ENCODE measurements at regions not wholly inside any gene's neighbourhood (a gene's known extent, or its start where the extent isn't known, plus 50 kb on each side); places are given as distances from the start of the nearest gene placed in this dataset.

DNA sequence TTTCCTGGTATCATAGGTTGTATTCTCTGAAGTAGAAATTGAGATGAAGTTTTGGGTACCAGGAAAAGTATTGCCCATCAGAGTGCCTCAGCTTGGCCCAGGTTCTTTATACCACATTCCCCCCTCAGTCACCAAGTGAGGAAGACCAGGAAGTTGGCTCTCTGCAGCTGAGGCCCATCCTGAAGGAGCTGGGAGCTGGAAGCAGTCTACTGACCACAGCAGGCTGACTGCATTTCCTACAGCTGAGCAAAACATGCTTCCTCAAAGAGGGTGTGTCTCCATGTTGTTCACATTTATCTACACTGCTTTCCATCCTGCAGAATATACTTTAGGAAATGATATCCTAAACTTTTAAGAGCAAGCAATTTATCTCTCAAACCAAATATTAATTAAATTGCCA, 654.6 kb downstream of the ELAVL2 start:
- Histone ChIP-seq H3K27ac (ENCODE audit: low read length) (no peak overlapping the region), H3K9me3 (ENCODE audit: control insufficient read depth, low read length) (no peaks in the 10 kb centered on the region), H3K4me3 (ENCODE audit: low read length) (no peak overlapping the region), H3K4me1 (ENCODE audit: control insufficient read depth, insufficient read depth, low read length) (no peaks in the 10 kb centered on the region), H3K27me3 (ENCODE audit: control insufficient read depth, insufficient read depth) (no peaks in the 10 kb centered on the region)
- ATAC-seq (no peak), DNase-seq (no peak)
- intact Hi-C loops (cut with DNase I), result no loop called here

DNA sequence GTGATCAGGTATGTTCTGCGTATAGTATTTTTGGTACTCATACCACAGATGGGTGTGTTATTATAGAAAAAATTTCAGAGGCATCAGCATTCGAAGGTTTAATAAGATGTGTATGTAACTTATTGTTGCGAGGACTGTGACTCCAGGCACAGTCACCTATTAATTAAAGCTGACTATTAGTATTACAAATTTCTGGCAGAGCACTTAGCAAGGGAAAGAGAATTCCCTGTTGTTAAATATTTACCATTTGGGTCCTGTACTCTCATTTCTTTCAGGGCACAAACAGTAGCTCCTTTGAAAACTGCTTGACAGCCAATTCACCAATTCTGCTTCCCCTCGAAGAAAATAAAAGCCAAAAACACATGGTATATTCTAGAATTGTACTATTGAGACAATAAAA, 653.8 kb downstream of the ELAVL2 start:
- no peak overlapping the region for H3K27ac ChIP-seq (ENCODE audit: low read length)
- no peaks in the 10 kb centered on the region for H3K4me1 ChIP-seq (ENCODE audit: control insufficient read depth, insufficient read depth, low read length)
- ATAC-seq, result no peak
- no peak overlapping the region for H3K4me3 ChIP-seq (ENCODE audit: low read length)
- DNase-seq, result no peak
- no peaks in the 10 kb centered on the region for H3K9me3 ChIP-seq (ENCODE audit: control insufficient read depth, low read length)
- 83% methylated on average over 4 of the region's 4 CpGs for WGBS
- intact Hi-C loops (cut with DNase I), result no loop called here
- no peaks in the 10 kb centered on the region for H3K27me3 ChIP-seq (ENCODE audit: control insufficient read depth, insufficient read depth)

DNA sequence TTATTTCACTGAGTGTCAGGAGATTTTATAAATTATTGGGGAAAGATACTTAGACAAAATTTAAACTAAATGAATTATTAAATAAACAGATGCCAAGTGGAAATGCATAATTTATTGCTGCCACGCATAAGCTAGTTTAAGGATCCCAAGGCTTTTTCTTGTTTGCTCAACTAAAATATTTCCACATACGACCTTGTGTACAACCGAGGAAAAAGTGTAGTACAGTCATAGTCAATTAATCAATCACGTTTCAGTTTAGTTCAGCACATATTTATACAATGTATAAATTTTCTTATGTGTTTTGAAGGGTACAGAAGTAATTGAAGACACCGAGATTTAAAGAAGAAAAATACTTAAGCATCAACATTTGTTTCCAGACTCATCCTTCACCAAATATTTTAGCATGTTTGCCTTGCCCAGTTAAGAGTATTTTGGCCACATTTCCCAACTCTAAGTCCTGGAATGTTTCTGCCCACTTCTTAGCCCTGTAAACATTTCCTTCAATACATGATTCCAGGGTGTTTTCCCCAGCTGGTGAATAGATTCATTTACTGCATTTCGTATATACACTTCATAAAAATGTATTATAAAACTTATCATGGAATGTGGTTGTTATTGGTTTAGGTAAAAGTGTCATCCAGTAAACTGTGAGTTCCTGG, 652.9 kb downstream of the ELAVL2 start:
- ATAC-seq (no peak), DNase-seq (no peak)
- Histone ChIP-seq H3K27ac (ENCODE audit: low read length) (no peak overlapping the region), H3K4me3 (ENCODE audit: low read length) (no peak overlapping the region), H3K9me3 (ENCODE audit: control insufficient read depth, low read length) (no peaks in the 10 kb centered on the region), H3K27me3 (ENCODE audit: control insufficient read depth, insufficient read depth) (no peaks in the 10 kb centered on the region), H3K4me1 (ENCODE audit: control insufficient read depth, insufficient read depth, low read length) (no peaks in the 10 kb centered on the region)
- 78% methylated on average over 6 of the region's 6 CpGs for WGBS
- intact Hi-C loops (cut with DNase I), result no loop called here

DNA sequence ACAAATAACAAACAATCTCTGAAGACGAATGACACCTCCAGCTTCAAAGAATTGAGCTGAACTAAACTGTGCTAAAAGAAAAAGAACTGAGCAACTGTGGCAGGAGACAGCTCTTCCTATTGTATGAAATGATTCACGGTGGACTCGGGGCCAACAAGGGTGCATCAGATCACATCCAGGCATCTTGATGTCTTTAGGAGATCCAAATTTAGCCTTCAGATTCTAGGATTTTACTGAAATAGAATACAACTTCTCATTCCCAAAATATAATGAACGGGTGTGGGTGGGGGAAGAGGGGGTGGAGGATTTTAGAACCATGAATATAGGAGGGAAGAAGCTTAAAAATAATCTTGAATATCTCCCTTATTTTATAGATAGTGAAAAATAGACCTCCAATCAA, 631.8 kb downstream of the ELAVL2 start:
- intact Hi-C loops (cut with DNase I), result no loop called here
- no peak for ATAC-seq
- no peaks in the 10 kb centered on the region for H3K27me3 ChIP-seq (ENCODE audit: control insufficient read depth, insufficient read depth)

DNA sequence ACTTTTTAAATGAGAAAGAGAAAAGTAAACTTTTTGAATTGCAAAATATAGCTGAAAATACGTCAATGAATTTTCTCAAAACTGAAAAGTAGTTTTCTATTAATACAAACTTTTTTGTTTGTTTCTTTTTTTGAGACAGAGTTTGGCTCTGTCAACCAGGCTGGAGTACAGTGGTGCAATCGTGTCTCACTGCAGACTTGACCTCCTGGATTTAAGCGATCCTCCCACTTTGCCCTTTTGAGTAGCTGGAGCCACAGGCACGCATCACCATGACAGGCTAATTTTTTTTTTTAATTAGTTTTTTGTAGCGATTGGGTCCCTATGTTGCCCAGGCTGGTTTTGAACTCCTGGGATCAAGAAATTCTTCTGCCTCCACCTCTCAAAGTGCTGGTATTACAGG, 610.4 kb downstream of the ELAVL2 start:
- Histone ChIP-seq H3K27me3 (ENCODE audit: control insufficient read depth, insufficient read depth) (no peaks in the 10 kb centered on the region), H3K27ac (ENCODE audit: low read length) (no peak overlapping the region), H3K4me3 (ENCODE audit: low read length) (no peak overlapping the region), H3K9me3 (ENCODE audit: control insufficient read depth, low read length) (no peaks in the 10 kb centered on the region), H3K4me1 (ENCODE audit: control insufficient read depth, insufficient read depth, low read length) (no peaks in the 10 kb centered on the region)
- DNase-seq (no peak), ATAC-seq (no peak)
- 62% methylated on average over 5 of the region's 5 CpGs for WGBS
- intact Hi-C loops (cut with DNase I), result no loop called here

More for the DNA sequence above, 631.8 kb downstream of the ELAVL2 start:
- Histone ChIP-seq H3K4me1 (ENCODE audit: control insufficient read depth, insufficient read depth, low read length) (no peaks in the 10 kb centered on the region), H3K27ac (ENCODE audit: low read length) (no peak overlapping the region), H3K9me3 (ENCODE audit: control insufficient read depth, low read length) (no peaks in the 10 kb centered on the region), H3K4me3 (ENCODE audit: low read length) (no peak overlapping the region)
- DNase-seq, result no peak
- 74% methylated on average over 4 of the region's 4 CpGs for WGBS

DNA sequence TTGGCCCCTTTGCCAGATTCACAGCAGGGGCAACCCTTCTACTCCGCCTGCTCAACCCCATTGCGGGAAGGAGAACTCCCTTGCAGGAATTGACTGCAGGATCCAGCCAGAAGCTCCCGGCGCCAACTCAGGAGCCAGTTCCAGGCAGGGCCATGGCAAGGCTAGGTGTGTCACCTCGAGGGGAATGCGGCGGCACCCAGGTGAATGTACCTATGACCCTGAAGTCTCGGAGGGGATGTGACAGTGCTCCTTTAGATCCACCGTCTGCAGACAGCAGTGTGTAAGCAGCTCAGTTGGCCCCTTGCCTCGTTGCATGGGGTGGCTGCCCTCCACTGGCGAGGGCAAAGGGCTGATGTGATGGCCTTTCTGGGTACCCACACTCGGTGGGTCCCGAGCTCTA, 606.6 kb downstream of the ELAVL2 start:
- 87% methylated on average over 13 of the region's 13 CpGs for WGBS
- no peaks in the 10 kb centered on the region for H3K27me3 ChIP-seq (ENCODE audit: control insufficient read depth, insufficient read depth)
- intact Hi-C loops (cut with DNase I), result no loop called here
- no peaks in the 10 kb centered on the region for H3K4me1 ChIP-seq (ENCODE audit: control insufficient read depth, insufficient read depth, low read length)
- no peak overlapping the region for H3K27ac ChIP-seq (ENCODE audit: low read length)
- ATAC-seq (no peak), DNase-seq (peak in 1 of 3 donors; percentile 38)
- no peak overlapping the region for H3K4me3 ChIP-seq (ENCODE audit: low read length)
- H3K9me3 ChIP-seq (ENCODE audit: control insufficient read depth, low read length), result no peaks in the 10 kb centered on the region

DNA sequence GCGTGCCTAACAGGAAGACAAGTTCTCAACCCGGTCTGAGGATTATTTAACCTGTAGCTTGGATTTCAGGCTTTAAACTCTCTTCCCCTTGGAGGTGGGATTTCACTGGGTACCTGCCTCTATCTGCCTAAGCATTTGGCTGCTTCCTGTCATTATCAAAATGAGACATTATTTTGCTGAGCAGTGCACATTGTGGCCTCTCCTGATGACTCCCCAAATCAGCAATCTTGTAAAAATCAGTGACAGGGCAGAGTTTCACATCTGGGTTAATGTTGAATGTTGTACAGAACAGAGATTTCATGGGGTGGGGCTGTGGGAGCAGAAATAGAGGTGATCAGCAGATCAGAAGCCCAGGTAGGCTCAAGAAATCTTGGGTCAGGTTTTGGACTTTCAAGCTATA, 605.9 kb downstream of the ELAVL2 start:
- intact Hi-C loops (cut with DNase I), result no loop called here
- Histone ChIP-seq H3K4me1 (ENCODE audit: control insufficient read depth, insufficient read depth, low read length) (no peaks in the 10 kb centered on the region), H3K4me3 (ENCODE audit: low read length) (no peak overlapping the region), H3K27ac (ENCODE audit: low read length) (no peak overlapping the region), H3K9me3 (ENCODE audit: control insufficient read depth, low read length) (no peaks in the 10 kb centered on the region), H3K27me3 (ENCODE audit: control insufficient read depth, insufficient read depth) (no peaks in the 10 kb centered on the region)
- ATAC-seq (no peak), DNase-seq (no peak)
- 71% methylated on average over 2 of the region's 2 CpGs for WGBS

DNA sequence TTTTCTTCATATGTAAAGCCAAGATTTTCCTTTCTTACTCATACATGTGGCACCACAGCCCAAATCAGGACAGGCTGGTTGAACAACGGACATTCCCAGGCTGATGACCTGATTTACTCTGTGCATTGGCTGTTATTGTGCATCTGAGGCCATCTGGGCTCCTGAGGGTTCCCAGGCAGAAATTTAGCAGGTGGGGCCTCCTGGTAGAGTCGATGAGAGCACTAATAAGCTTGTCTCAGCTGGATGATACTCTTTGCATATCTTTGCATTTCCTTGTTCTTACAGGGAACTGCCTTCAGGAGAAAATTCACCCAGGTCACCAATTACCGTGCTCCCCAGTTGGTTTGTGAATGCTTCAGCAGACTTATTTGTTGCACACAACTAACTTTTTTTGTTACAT, 605.1 kb downstream of the ELAVL2 start:
- intact Hi-C loops (cut with DNase I), result no loop called here
- no peak overlapping the region for H3K4me3 ChIP-seq (ENCODE audit: low read length)
- ATAC-seq (no peak), DNase-seq (no peak)
- no peak overlapping the region for H3K27ac ChIP-seq (ENCODE audit: low read length)
- no peaks in the 10 kb centered on the region for H3K4me1 ChIP-seq (ENCODE audit: control insufficient read depth, insufficient read depth, low read length)
- H3K27me3 ChIP-seq (ENCODE audit: control insufficient read depth, insufficient read depth), result no peaks in the 10 kb centered on the region
- H3K9me3 ChIP-seq (ENCODE audit: control insufficient read depth, low read length), result no peaks in the 10 kb centered on the region
- 67% methylated on average over 3 of the region's 3 CpGs for WGBS

DNA sequence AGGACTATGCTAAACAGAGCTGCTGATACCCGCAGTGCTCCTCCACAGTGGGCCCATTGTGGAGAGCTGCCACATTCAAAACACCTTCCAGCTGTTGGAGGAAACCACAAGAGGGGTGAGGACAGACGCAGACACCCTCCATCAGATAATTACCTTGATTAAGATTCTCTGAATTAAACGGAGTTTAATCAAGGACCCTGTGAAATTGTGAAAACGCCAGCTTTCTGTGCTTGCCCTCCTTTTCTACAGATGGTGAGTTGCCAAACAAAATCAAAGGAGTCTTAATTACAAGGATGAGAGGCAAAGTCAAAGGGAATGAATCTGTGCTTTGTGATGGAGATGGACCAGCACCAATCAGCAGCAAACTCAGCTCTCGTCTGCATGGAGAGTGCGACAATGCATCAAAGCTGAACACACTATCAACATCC, 596.1 kb downstream of the ELAVL2 start:
- no peaks in the 10 kb centered on the region for H3K9me3 ChIP-seq (ENCODE audit: control insufficient read depth, low read length)
- H3K27me3 ChIP-seq (ENCODE audit: control insufficient read depth, insufficient read depth), result no peaks in the 10 kb centered on the region
- 23% methylated on average over 6 of the region's 6 CpGs for WGBS
- no peak for ATAC-seq
- H3K27ac ChIP-seq (ENCODE audit: low read length), result no peak overlapping the region
- H3K4me3 ChIP-seq (ENCODE audit: low read length), result no peak overlapping the region
- intact Hi-C loops (cut with DNase I), result no loop called here
- no peak for DNase-seq
- no peaks in the 10 kb centered on the region for H3K4me1 ChIP-seq (ENCODE audit: control insufficient read depth, insufficient read depth, low read length)

DNA sequence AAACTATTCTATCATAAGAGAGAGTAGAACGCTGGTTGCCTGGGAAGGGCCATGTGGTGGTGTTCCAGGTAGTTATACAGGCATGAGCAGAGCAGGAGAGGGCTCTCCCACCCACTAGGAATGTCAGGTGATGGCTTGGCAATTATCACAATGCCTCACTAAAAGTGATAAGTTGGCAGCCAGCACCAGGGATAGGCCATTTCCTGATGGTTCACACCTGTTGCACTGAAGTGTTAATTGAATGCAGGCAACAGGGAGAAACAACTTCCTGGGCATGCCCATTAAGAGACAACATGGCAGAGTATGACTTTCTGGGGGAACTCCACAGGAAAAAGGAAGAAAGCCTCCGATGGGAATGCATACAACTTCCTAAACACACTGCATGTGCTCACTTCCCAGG, 593.2 kb downstream of the ELAVL2 start:
- ATAC-seq (no peak), DNase-seq (no peak)
- no peaks in the 10 kb centered on the region for H3K27me3 ChIP-seq (ENCODE audit: control insufficient read depth, insufficient read depth)
- H3K27ac ChIP-seq (ENCODE audit: low read length), result no peak overlapping the region
- intact Hi-C loops (cut with DNase I), result no loop called here
- no peaks in the 10 kb centered on the region for H3K4me1 ChIP-seq (ENCODE audit: control insufficient read depth, insufficient read depth, low read length)
- H3K4me3 ChIP-seq (ENCODE audit: low read length), result no peak overlapping the region
- no peaks in the 10 kb centered on the region for H3K9me3 ChIP-seq (ENCODE audit: control insufficient read depth, low read length)
- WGBS, result 55% methylated on average over 2 of the region's 2 CpGs

DNA sequence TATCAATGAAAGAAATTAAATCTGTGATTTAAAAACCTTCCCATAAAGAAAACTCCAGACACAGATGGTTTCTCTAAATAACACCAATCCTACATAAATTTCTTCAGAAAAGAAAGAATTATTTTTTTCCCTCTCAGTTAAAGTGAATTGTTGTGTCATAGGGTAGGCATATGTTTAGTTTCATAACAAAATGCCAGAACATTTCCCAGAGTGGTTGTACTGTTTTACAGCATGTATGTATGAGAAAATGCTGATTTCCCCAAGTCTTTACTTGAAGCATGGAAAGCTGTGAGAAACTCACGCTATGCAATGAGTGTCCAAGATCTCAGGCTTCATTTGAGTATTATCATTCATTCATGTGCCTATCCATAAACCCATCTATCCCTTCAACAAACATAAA, 582.5 kb downstream of the ELAVL2 start:
- no peaks in the 10 kb centered on the region for H3K27me3 ChIP-seq (ENCODE audit: control insufficient read depth, insufficient read depth)
- H3K4me3 ChIP-seq (ENCODE audit: low read length), result no peak overlapping the region
- H3K9me3 ChIP-seq (ENCODE audit: control insufficient read depth, low read length), result no peaks in the 10 kb centered on the region
- no peak overlapping the region for H3K27ac ChIP-seq (ENCODE audit: low read length)
- intact Hi-C loops (cut with DNase I), result no loop called here
- no peaks in the 10 kb centered on the region for H3K4me1 ChIP-seq (ENCODE audit: control insufficient read depth, insufficient read depth, low read length)
- DNase-seq (no peak), ATAC-seq (no peak)
- WGBS, result 84% methylated on average over 1 of the region's 1 CpG

DNA sequence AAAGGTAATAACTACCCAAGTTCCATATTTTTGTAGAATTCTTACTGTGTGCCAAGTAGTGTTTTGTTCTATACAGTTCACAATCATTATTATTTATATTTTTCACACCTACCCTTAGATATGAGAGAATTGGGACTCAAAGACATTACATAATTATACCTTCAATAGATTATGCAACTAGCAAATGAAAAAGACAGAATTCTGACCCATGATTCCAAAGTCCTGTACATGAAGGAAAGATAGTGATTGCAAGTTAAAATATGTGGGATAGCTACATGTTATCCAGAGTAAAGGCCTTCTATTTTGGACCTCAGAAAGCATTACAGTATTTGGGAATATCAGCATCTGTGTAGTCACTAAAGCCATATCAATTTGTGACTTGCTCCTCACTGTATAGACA, 581.0 kb downstream of the ELAVL2 start:
- intact Hi-C loops (cut with DNase I), result no loop called here
- ATAC-seq, result no peak
- H3K4me3 ChIP-seq (ENCODE audit: low read length), result no peak overlapping the region

More for the DNA sequence above, 581.0 kb downstream of the ELAVL2 start:
- Histone ChIP-seq H3K27ac (ENCODE audit: low read length) (no peak overlapping the region), H3K4me1 (ENCODE audit: control insufficient read depth, insufficient read depth, low read length) (no peaks in the 10 kb centered on the region), H3K27me3 (ENCODE audit: control insufficient read depth, insufficient read depth) (no peaks in the 10 kb centered on the region), H3K9me3 (ENCODE audit: control insufficient read depth, low read length) (no peaks in the 10 kb centered on the region)
- no peak for DNase-seq
